SH-SY5Y (cell line): ENCODE measurements at regions not wholly inside any gene's neighbourhood (a gene's known extent, or its start where the extent isn't known, plus 50 kb on each side); places are given as distances from the start of the nearest gene placed in this dataset.

Source experiments
- GATA2 ChIP-seq: IDR thresholded peaks from 2 replicates; pipeline ENCODE4 v1.6.1; 2011; ENCODE audit warnings: mild to moderate bottlenecking, low read depth, low read length
- GATA3 ChIP-seq: IDR thresholded peaks from 2 replicates; pipeline ENCODE4 v1.6.1; 2011; ENCODE audit warnings: low read depth, mild to moderate bottlenecking, low read length, moderate library complexity

- TF ChIP-seq GATA3, result no peak
- no peak for TF ChIP-seq GATA2
These were observed 100.7 kb upstream of the HMGN3 start for GRCh38 chr6:79335133-79335674.
